HG02610 (cell line): ENCODE measurements at regions not wholly inside any gene's neighbourhood (a gene's known extent, or its start where the extent isn't known, plus 50 kb on each side); places are given as distances from the start of the nearest gene placed in this dataset.

Source experiments
- ATAC-seq: cut with Tn5 transposase; IDR thresholded peaks from one replicate; pipeline ENCODE4 v1.9.1; 2021; ENCODE audit warnings: mild to moderate bottlenecking, moderate library complexity; ENCODE audit not compliant: unreplicated experiment

DNA sequence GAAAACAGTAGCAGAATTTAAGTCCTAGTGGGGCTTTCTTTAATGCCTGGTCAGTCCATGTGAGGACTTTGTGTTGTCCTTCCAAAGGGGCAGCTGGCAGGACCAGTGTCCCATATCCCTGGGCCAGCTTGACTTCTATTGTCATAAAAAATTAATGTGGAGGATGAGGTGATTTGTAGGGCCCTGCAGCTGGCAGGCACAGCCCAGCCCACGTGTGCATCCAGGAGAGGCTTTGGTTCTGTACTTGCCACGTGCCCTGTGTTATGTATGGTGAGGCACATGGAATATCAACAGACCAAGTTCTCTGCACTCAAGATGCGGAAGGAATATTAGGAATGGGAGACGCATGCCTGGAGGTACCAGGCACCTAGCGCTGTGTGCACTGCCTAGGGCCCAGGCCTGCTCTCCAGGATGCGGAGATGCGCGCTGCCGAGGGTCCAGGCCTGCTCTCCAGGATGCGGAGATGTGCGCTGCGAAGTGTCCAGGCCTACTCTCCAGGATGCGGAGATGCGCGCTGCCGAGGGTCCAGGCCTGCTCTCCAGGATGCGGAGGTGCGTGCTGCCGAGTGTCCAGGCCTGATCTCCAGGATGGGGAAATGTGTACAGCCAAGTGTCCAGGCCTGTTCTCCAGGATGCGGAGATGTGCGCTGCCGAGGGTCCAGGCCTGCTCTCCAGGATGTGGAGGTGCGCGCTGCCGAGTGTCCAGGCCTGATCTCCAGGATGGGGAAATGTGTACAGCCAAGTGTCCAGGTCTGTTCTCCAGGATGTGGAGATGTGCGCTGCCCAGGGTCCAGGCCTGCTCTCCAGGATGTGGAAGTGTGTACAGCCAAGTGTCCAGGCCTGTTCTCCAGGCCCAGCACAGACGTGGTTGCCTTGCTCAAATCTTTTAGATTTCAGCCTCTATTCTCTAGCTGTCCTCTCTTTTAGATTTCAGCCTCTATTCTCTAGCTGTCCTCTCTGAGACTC is 183.3 kb upstream of the ROPN1 start:
- no peak for ATAC-seq

DNA sequence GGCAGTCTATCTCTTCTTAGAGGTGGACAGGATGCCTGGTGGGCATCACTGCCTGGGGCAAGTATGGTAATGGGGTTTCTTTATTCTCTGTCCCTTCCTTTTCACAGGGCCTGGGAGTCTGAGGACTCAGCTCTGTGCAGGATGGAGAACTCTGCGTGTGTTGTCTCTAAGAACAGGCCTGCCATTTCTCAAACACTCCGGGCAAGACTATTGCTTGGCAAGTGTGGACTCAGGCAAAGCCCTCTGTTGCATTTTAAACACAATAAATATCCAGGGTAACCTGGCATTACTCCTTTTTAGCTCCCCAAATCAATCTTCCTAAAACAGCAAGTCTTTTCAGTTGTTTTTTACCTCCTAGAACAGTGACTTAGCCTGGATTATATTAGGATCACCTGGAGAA is 185.1 kb upstream of the ROPN1 start:
- ATAC-seq, result no peak

DNA sequence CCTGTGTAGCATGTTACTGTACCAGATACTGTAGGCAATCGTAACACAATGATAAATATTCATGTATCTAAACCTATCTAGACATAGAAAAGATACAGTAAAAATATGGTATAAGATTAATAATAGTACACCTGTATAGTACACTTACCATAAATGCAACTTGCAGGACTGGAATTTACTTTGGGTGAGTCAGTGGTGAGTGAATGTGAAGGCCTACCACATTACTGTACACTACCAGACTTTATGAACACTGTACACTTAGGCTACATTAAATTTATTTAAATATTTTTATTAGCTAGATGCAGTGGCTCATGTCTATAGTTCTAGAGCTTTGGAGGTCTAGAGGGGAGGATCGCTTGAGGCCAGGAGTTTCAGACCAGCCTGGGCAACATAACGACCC is 186.6 kb upstream of the ROPN1 start:
- no peak for ATAC-seq

DNA sequence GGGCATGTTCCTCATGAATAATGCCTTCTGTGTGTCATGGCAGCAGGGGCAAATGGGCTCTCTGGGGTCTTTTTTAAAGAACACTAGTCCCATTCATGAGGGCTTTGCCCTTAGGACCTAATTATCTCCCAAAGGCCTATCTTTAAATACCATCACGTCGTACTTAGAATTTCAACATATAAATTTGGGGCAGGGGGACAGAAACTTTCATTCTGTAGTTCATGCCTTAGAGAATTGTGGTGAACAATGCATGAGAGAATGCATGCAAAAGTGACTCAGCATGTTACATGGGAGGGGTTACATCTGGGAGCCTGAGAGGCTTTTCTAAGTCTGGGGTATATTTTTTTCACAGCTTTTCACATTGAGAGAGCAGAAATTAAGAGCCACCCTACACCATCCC is 208.5 kb upstream of the ROPN1 start:
- ATAC-seq, result no peak

DNA sequence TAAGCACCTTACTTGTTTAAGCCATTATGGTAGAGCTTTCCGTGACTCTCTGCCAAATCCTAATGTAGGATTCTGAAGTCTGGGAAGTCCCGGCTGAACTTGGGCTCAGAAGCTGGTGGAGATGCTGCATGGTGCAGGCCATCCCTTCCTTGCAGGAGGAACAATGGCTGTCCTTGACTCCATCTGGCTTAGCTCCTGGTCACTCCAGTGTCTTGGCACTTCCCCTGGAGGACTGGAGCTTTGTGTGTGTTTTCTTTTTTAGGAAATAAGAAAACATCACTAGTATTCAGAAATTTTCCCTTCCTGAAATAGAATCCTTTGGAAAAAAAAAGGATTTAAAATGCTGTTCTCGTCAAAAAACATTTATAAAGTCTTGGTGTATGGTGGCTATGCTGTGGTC is 209.3 kb upstream of the ROPN1 start:
- ATAC-seq, result no peak

DNA sequence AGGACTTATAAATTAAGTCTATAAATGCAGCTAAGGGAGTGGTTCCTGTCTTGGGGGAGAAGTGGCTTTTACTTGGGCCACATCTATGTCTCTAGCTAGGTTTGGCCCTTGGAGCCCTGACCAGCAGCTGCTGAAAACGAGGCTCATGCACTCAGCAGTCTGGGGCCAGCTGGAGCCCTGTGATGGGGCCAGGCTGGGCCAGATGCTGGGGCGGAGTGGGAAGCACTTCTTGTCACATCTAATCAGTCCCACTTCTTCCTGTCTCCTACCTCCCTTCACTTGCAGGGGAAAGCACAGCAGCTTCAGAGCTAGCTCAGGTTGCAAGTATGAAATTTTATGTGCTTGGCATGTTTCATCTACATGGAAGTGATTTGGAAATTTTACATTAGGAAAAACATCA is 209.9 kb upstream of the ROPN1 start:
- ATAC-seq, result no peak

DNA sequence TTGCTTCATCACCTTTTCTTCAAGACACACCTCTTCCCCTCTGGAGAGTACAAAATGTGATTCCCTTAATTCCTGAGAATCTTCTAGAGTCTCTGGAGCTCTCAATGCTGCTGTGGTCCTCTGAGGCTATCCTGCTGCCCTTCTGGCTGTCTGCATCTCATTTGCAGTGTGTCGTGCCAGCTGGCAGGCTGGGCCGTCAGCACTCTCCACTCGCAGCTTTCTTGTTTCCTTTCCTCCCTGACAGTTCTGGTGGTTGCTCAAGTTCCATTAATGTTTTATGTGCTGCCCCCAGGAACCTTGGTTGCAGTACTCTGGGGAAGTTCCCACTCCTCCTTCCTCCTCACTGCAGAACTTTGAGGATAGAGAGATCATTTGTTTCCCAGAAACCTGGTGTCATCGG is 210.8 kb upstream of the ROPN1 start:
- ATAC-seq, result no peak

DNA sequence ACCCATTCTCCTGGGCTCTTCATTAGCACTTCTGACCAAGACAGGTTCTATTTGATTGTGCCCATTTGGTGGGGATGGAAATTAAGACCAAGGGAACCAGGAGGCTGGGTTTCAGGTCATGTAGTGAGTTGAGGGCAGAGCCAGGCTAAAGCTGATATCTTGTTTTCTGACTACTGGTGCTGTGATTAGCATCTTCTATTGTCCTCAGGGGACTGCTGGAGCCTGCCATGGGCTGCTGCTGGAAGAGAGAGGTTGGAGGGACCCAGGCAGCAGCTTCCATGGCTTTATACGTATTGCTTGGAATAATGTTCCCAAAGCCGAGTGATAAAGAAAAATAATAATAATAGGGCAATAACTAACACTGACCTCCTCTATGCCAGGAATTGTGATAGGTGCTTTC is 211.4 kb upstream of the ROPN1 start:
- no peak for ATAC-seq

DNA sequence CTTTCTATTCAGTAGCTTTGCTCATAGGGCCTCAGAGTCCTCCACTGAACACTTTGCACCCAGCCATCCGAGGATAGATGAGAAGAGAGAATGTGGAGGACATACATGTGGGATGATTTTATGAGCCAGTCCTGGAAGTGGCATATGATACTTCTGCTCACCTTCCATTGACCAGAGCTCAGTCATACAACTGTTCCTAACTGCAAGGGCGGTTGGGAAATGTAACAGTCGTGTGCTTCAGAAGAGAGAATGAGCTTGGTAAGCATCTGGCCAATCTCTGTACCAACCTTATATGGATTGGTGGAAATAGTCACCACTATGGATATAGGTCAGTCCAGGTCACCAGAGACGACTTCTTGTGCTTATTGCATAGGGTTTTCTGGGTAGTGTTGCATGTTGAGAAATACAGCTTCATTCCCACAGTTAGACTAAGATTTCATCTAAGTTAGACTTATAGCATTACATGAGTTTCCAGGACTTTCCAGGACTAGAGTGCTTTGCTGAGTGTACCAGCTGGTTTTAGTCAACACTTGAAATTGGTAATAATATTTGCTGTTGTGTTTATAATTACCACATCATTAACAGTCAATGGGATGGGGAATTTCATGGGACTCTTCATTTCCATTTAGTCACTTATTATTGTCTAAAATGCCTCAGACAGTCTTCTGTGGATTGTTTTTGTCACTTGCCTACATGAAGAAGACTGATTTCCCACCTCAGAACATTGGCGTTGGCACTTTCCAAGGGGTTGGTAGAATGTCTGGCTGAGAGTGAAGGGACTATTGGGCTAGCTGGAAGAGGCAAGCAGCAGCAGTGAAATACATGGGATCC is 214.5 kb upstream of the ROPN1 start:
- ATAC-seq, result no peak

DNA sequence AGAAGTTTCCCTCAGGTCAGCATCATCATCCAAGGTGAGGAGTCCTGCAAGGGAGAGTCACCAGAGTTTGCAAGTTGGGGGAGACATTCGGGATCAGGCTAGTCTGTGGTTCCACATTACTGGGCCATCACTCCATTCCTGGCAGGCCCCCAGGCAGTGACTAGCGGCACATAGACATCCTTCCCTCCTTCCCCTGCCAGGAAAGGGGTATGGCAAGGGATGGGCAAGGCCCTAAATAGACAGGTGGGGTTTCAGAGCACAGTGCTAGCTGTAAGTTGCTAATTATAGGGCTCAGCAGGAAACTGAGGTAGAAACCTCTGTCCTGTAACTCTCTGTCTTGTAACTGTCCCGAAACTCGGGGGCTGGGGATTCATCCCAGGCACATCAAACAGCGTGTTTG is 215.2 kb upstream of the ROPN1 start:
- ATAC-seq, result no peak

DNA sequence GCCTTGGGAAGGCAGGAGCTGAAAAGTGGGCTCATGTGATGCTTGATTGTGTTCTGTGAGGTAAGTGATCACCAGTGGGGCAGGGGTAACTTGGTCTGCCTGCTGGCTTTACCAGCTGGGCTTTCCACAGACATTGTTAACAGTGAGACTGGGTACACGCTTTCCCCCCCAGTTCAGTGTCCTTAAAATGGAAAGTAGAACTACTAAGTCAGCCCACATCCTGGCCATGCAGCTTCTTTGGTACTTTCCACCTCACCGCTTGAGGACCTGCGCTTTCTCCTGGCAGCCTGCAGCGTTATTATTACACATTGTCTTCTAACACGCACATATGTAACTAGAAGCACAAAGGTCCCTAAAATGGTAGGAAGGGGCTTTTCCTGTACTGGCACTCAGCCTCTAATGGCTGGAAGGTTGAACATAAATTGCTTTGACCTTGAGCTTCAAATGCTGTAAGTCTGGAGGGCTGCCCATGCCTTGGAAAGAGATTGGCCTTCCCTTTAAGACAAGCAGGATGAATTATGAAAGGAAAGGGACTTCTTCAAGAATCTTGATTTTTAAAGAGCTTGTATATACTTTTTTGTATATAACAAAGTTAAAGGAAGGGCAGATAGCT is 216.1 kb upstream of the ROPN1 start:
- ATAC-seq, result peak; percentile 92

DNA sequence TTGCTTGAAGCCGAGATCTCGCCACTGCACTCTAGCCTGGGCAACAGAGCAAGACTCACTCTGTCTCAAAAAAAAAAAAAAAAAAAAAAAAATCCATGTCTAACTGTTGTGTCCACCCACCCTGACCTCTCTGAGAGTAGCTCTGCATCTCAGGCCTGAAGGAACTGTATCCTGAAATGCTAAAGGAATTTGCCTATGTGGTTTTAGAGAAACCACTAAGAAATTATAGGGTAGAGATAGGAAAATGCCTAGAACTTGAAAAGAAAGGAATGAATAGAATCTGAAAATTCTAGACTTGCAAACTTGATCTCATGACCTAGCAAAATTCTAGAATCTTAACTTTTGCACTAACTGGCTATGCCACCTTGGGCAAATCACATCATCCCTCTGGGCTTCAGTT is 217.5 kb upstream of the ROPN1 start:
- no peak for ATAC-seq

DNA sequence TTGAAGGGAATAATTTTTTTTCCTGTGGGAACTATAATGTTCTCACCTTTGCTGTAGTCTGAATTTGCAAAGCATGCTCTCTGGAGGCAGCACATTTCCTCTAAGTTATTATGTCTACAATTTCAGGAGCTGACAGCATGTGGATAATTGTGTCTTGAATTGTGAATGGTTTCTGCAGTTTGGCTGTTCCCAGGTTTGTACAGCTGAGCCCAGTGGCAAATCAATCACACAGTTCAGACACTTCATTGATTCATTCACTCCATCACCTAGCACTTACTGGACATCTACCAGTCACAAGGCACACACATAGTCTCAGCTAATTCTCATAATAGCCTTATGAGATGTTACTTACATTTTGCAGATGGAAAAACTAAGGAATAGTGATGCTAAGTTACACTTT is 219.0 kb upstream of the ROPN1 start:
- no peak for ATAC-seq

DNA sequence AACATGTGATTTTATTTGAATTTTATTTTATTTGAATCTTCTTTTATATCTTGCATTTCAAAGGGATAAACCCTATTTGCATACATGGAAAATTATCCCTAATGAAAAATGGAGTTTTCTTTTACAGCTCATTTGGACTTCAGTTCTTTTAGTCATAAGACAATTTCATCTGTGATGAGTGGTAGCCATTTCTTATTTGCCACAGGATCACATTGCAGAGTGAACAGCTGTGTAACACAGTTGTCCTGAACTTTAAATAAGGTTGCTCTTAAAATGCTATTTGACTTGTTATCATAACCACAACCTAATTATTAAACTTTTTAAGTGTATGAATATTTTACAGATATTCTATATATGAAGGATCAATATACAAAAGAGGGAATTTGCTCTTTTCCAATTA is 221.7 kb upstream of the ROPN1 start:
- ATAC-seq, result no peak

DNA sequence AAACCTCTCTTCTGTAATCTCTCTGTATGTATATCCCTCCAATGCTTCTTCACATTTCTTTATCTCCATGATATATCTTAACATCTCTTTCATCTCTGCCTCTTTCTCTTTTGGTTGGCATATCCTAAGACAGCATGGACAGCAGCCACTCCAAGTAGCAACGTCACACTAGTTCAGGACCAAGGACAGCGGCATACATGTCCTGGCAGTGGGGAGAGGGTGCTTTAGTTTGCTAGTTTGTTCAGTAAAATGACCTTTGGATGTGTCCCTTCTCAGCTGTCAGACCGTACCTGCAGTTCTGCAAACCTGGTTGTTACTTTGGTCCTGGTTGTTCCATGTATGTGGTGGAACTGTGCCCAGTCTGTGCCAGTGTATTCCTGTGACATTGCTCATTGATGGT is 225.6 kb upstream of the ROPN1 start:
- no peak for ATAC-seq

DNA sequence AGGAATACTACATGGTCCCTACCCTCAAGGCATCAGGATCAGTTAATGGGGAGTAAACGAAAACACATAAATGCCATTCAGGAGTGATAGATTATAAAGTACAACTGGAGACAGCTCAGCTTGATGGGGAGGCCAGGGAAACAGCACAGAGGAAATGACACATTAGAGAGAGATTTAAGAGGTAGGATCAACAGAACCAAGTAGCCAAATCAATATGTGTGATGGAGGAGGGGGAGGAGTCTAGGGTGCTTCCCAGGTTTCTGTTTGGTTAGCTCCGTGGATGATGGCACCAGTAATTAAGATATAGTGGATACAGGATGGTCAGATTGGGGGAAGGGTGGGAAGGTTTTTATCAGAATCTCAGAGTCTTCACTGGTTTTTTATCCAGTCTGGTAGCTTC is 229.5 kb upstream of the ROPN1 start:
- ATAC-seq, result no peak

DNA sequence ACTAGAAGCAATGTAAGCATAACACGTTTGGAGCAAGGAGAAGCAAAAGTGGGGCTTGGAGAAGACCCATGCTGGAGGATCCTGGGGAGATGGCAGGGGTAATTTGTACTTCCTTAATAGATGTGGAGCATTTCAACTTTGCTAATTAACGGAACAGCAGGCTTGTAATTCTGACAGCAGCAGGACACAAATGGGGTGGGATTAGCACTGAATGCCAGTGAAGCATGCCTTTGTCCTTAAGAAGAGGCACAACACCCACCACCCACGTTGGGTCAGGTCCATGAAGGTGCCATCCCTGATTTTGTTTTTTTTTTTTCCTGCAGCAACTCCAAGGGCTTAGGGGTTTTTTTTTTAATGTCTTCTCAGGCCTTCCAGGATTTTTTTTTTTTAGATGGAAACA is 231.9 kb upstream of the ROPN1 start:
- ATAC-seq, result no peak

DNA sequence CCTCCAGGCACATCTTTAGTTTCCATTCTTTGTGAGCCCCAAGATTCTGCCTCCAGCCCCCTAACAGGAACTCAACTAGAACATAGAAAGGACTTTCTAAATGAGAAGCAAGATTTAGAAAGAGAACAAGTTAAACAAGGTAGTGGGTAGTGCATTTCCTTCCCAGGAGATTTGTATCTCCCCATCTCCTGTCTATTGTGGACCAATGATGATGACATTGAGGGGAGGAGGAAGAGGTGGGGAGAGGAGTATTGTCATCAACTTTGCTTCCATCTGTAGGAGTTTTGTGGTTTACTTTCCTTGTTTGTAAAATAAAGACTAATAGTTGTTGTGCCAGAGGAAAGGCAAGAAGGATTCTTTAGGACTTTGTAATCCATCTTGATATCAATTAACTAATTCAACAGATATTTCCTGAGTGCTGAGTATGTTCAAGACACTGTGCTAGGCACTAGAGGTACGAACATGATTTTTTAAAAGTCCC is 235.3 kb upstream of the ROPN1 start:
- ATAC-seq, result no peak

DNA sequence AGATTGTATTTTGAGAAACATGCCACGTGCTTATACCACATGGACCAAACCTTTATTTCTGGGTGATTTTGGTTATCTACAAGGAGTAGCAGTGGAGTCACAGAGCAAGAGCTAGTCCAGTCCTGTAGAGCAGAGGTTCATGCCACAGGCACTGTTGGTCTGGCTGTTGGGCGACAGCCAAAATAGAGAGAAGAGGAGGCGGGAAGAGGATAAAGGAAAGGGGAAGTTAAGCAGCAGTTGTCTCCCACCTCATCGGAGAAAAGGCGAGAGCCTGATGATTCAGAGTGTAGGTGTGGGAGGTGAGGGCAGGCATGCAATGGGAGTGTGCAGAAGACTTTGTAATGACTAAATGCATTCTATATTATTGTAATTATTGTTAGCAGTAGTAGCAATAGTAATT is 237.5 kb upstream of the ROPN1 start:
- no peak for ATAC-seq

DNA sequence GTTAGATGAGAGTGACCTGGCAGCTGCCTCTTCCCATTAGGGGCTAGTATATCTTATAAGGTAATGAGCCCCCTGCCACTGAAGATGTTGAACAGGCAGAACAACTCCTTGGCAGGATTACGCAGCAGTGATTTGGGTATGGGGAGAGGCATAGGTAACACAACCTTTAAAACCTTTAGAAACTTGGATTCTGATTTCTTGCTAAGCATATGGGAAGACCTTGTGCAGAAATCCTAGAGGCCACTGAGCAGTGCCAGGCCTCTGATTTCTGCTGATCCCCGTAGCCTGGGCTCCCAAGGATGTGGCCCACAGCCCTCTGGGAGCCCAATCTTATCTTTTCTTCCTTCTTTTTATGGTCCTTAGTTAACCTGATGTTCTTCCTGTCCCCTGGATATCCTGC is 237.9 kb upstream of the ROPN1 start:
- ATAC-seq, result no peak

DNA sequence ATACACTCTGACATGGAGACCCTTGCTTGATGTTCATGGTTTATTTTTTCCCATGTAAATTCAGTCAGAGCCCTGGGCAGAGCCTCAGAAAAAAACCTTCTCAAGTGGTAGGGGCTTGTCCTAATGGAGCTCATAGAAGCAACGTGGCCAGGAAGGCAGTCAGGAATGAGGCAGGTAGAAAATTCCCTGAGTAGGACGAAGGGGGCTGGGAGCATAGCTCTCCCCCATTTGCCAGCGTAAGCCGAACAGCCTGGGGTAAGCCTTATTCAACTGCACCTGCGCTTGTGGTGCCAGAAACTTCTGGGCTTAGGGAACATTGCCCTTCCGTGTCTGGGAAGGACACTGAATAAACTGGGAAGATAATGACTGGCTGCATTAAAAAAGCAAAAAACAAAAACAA is 238.5 kb upstream of the ROPN1 start:
- ATAC-seq, result no peak

DNA sequence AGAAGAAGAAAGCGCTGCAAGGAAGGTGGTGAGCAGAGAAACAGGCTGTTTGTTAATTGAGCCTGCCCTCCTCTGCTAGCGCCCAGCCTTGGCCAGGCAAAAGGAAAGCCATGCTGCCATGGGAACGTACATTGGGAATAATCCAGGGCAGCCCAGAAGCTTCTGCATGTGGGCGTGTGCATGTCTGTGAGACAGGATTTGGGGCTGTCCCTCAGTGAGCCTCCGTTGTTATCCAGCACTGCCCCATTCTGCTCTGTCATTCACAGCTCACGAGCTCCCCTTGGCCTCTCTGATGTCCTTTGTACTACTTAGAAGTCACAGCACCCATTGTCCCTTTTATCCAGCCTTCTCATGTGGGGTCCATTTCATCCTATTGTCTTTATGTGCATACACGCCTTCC is 239.1 kb upstream of the ROPN1 start:
- no peak for ATAC-seq
